AG20443 (cell line): ENCODE measurements at regions not wholly inside any gene's neighbourhood (a gene's known extent, or its start where the extent isn't known, plus 50 kb on each side); places are given as distances from the start of the nearest gene placed in this dataset.

Source experiments
- DNase-seq: peaks from one replicate; pipeline ENCODE4 v3.0.0; 2012; ENCODE audit warnings: low spot score, mixed read lengths

DNA sequence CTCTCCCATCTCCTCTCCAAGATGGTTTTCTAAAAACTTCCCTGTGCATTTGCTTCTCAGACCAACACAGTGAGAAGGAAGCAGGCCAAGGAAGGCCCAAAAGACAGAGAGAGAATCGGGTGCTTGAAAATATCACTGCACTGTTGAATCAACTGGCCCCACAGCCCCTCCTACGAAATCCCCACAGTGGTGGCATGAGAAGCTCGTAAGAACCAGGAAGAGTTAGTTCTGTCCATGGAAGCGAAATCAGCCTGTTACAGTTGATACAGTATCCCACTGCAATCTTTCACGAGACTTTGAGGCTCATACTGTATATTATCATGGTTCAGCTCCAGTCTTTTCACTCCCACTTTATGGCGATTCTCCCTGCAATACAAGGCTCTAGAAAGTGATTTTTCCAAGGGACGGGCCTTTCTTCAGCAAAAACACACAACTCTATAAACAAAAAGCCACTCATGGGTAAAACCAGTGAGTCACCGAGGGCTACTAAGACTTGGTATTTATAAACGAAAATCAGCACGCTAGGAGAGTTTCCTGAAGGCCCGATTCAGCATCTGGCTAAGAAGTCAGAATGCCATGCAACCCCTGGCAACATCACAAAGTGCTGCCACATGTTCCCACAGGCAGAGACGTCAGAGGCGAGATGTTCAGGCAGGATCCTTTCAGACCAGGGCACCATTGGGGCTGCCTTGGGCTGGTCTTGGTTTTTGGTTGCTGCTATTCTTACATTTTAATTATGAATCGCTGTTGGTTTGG, 185.7 kb downstream of the IRX5 start:
- peak; percentile 92 for DNase-seq

DNA sequence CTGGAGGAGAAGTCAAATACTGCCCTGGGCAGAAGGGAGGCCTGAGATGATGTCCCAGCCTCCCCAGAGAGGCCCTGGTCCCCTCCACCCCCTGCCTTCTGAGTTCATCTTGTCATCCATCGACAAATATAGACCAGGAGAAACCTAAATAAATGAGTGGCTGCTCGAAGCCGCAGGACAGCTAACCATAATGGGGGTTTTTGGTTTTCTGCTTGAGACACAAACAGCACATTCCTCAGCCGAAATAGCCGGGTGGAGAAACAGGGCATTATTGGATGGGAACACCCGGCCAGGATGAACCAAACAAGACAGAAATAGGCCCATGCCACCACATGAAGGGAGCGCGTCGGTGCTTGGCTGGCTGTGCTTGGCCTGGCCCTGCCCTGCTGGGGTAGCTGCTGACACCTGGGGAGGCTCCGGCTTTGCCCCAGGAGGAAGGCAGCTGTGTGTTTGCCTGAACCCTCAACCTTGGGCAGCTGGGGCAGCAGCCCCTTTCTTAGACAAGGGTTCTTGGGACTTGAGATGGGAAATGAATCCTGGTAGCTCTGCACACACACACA, 188.1 kb downstream of the IRX5 start:
- no peak for DNase-seq

DNA sequence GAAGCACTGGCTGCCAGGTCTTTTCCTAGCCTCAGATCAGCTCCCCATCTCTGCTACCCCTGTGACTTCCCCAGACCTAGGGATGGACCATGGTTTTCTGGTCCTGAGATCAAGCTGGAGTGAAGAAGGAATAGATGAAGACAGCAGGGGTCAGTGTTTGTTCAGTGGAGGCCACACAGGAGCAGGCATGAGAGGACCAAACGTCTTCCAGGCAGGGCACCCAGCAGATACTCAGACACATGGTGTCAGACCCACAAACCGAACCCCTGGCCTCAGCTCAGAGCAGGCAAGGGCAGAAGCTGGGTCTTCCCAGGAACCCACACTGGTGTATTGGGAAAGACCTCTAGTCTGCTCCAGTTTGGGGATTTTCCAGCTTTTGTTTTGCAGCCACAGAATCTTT, 189.7 kb downstream of the IRX5 start:
- DNase-seq = peak; percentile 48

DNA sequence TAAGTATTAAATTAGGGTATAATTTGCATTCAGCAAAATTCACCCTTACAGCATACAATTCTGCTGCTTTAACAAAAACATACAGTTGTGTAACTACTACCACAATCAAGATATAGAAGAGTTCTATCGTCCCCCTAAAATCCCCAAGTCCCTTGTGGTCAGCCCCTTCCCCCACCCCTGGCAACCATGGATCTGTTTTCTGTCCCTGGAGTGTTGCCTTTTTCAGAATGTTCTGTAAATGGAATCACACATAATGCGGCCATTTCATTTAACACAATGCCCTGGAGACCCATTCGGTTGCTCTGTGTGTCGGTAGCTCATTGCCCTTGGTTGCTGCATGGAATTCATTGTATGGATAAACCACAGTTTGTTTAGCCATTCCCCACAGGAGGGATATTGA, 190.2 kb downstream of the IRX5 start:
- no peak for DNase-seq

DNA sequence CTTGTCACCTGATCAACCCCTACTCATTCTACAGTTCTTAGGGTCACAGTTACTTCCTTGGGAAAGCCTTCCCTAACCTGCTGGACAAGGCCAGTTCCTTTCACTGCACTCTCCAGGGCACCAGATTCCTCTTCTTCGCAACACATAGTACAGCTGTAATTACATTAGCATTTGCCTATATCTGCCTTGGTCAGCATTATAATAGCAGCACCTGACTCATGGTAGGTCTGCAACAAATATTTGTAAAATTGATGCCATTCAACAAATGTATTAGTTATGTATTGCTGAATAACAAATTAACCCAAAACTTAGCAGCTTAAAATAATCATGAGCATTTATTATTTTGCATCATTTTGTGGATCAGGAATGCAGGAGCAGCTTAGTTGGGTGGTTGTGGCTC, 193.0 kb downstream of the IRX5 start:
- DNase-seq = no peak

DNA sequence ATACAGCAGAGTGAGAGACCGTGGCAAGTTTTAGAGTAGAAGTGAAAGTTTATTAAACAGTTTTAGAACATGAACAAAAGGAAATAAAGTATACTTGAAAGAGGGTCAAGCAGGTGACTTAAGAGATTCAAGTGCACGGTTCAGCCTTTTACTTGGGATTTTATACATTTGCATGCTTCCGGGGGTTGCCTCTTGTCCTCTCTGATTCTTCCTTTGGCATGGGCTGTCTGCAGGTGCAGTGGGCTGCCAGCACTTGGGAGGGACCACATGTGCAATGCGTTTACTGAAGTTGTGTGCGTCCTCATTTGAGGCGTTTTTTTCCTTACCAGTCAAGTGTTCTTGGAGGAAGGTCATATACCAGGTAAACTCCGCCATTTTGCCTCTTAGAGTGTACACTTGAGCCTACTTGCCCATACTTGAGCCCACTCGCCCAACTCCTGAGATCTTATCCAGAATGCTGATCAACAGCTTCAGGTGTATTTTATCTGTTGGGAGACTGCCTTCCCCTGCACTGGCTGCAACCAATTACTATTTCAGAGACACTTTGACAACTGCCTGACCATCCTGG, 195.2 kb downstream of the IRX5 start:
- no peak for DNase-seq

DNA sequence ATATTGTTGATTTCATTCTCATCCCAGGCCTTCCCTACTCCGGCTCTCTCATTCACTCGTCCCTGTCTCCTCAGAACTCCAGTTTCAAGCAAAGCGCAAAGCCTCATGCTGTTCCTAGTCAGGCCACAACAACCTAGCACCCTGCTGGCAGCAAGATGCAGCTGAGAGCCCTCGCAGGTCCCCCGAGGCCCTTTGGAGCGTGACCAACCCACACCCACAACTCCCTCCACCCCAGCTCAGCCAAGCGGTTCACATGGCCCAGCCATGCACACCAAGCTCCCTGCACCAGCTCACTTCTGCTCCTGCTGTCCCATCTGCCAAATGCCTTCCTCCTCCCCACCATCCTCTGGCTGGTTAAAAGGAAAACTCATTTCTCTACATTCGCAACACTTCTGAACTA, 195.8 kb downstream of the IRX5 start:
- no peak for DNase-seq

DNA sequence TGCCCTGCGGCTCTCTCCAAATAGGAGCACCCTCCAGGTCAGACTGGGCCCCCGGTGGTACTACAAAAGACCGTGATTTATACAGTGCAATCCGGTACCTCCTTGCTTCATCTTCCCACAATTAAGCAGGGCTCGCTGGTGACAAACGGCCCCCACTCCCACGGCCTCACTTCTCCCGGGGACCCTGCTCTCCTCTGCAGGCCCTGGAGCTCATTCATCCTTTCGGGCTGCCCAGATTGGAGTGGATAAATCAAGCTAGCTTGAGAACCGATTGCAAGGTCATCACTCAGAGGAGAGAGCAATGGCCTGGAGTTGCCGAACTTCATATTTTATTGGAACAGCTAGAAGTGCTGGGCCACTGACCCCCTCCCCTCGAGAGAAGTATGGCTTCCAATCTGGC, 193.5 kb upstream of the IRX6 start:
- no peak for DNase-seq

DNA sequence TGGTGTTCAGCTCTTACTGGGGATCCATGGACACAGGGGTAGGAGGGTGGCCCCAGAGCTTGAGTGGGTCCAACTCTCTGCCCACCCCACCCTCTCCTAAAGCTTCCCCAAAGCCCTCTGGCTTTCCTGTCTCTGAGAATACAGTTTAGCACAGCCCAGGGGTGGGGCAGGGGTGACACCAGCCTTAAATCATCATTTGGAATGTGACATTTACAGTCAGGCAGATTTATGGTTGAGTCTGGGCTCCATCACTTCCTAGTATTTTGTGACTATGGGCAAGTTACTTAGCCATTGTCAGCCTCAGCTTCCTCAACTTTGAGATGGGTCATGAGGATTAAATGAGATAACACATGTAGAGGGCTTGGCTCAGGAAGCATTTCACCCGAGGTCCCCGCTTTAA, 193.1 kb upstream of the IRX6 start:
- DNase-seq = no peak

DNA sequence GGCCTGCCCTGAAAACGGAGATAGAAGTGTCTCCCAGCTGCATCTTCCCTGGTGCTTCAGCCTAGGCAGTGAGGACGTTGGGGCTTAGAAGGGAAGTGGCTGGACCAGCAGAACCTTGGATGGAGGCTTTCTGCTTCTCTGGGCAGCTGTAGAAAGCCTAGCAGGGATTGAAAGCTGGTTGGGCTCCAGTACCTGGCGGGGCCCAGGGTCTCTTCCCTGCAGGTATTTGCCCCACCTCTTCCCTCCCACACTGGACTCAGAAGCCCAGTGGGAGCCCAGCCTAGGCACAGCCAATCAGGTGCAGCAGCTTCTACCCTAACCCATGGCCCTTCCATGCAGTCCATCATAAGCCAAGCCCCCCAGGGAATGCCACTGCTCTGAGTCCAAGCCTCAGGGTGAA, 190.3 kb upstream of the IRX6 start:
- DNase-seq = no peak

DNA sequence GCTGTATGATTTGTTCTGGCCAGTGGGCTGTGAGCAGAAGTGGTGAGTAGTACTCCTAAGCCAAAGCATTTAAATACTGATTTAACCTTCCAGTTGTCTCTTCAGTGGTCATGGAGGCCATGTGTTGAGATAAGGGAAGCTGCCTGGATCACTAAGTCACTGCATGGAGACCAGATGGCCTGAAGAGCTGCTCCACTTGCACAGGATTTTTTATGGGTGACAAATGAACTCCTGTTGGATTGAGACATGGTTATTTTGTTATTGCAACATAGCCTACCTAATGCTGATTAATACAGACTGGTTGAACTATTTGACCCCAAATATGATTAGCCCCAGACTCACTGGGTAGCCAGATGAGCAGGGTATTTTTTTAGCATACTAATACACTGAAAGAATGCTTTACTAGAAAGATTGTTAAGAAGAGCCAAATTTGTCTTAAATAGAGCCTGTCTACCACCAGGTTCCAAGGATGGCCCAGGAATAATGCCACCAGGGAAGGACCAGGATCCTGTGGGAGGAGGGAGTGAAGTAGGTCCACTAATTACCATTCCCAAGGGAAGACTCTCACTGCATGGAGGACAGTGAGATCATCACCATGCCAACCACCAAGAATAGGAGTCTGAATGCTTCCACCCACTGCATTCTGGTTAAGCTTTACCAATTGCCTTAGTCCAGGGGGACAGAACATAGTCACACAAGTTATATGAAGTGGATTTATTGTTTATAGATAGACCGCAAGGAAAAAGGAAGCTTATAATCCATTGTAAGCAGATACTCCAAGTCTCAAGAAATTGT, 187.4 kb upstream of the IRX6 start:
- no peak for DNase-seq

DNA sequence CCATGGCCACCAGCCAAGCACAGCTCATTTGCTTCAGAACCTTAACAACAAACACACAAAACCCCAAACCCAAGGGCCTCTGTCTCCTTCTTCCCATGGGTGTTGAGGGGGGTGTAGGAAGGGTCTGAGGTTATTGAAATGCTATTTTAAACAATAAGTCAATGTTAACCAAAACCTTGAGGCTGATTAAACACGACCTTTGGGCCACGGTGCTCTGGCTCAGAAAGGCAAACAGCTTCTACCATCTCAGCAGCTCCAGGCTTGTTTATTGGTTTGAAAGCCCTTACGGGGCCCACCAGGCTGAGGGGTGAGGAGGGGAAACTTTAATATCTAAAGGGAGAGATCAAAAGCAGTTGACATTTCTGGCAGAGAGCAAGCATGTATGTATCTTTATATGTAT, 185.7 kb upstream of the IRX6 start:
- no peak for DNase-seq

DNA sequence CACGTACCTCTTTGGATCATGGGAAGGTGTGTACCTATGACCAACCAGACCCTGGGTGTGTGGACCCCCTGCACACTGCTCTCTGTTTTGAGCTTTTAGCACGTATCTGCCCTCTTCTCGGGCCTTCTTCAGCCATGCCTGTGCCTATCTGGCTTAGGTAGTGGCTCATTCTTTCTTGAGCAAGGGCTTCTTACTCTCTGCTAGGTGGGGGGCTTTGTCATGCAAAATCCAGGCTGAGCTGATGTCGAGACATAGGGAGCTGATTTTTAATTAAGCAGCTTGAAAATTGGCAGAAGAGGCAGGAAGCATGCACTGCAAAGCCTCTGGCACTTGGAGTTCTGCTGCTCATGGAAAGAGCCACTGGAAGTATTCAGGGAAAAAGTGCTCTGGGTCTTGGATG, 181.6 kb upstream of the IRX6 start:
- no peak for DNase-seq

DNA sequence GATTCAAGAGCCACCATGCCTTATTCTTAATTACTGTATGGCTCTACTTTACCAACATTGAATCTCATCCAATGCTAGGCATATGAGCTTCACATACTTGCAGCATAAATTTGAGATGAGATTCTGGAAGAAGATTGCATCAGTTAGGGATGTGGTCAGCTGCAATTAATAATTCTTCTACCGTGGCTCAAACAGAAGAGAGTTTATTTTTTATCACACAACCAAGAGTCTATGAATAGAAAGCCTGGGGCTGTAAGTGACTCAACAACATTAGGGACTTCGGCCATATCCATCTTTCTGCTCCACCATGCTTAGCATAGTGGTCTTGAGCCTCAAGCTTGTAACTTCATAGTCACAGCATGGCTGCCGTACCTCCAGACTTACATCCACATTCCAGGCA, 179.4 kb upstream of the IRX6 start:
- DNase-seq = no peak

DNA sequence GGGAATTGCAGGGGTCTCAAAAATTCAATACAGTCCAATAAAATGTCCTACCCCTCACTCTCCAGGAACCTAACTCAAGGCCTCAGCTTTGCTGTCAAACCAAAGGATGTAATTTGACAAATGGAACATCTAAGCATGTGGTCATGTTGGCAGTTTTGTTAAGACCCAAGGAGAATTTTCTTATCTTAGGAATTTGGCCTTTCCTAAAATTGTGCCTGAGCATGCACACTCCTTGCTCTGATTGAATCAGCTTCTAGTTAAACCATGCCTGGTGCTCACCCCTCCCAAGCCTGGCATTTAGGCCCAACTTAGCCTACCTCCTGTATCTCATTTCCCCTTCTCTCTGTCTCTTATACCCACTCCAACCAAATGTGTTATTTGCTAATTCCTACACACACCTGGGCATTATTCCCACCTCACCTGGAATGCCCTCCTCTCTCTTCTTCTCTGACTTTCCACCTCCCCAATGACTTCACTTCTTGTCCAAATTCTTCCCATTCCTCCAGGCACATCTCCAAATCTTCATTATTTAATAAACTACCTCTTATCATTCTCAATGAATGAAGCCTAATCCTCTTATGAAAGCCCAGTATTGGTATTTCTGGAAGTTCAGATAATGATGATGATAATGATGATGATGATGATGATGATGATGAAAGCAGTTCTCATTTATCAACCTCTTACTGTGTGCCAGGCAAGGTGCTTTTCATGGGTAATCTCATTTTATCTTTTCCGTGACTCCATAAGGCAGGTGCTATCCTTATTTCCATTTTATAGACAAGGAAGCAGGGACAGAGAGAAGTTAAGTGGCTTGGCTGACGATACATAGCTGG, 178.0 kb upstream of the IRX6 start:
- no peak for DNase-seq

DNA sequence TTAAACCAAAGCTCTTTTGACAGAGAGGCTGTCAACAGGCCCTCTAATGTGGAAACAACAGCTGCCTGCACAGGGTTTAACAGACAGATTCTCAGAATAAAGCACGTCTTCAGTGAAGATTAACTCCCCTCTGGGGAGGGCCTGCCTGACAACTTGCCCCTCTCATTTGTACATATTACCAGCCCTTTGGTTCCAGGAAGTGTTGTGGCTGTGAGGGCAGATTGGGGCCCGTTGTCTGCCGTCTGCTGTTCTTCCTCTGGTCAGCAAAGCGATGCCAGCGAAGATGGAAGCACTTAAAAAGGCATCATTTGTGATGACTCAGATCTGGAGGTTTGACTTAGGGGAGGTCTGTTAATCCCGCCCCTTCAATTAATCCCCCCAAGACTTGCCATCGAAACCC, 177.0 kb upstream of the IRX6 start:
- DNase-seq = peak; percentile 21

DNA sequence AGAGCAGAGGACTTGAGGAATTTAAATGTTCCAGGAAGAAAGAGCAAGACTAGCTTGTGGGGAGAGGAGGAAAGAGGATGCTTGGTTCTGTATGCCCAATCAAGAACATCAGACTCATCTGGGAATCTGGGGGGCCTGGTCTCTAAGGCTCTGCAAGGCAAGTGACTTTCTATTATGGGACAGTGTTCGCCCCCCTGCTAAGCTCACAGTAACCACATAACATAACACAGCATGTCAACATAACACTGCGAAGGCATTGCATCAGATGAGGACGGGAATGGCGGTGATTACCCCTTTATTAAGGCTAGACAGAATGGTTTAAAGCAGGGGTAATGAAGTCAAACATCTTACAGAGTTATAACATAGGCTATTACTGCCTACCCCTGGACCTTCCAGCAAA, 176.6 kb upstream of the IRX6 start:
- no peak for DNase-seq

DNA sequence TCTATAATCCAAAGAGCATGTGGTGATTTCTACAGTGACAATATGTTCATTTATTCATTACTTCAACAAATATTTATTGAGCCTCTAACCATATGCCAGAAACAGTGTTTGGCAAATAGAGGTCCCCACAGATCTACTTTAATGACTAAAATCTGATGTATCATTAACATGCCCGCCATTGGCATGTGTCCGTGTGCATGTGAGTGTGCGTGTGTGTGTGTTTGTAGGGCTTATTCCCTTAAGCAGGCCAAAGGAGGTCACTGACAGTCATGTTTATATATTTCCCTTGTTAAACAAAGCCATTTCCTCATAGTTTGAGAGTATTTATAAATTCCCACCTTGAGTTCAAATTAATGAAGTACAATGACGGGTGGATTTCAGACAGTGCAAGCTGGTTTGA, 174.4 kb upstream of the IRX6 start:
- no peak for DNase-seq

DNA sequence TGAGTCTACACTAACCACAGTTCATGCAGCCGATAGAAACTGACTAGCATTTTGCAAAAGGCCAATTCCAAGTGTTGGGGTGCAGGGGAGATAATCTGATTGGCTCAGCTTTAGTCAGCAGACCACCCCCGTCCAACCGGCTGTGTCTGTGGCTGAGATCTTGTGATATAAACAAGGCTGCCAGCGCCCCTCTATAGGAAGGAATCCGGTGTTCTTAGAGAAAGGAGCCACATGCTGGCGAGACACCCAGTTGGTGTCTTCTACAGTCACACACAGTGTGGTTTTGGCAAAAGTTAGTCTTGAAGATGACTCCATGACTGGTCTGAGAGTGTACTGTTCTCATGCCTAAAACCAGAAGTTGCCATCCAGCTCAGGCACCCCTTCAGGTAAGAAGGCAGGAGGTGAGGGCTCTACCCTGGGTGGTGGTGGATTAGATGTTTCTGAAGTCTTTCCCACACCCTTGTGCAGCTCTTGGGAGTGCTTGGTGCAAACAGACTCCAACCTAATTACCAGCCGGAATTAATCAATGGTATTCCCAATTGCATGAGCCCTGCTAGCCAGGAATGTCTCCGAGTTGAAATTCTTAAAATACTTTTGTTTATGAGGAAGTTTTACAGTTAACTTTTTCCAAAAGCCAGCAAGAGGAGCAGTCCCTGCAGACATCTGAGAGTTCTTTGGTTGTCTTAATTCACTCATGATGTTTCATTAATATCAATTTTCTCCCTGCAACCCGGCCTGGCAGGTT, 172.3 kb upstream of the IRX6 start:
- DNase-seq = peak; percentile 28

DNA sequence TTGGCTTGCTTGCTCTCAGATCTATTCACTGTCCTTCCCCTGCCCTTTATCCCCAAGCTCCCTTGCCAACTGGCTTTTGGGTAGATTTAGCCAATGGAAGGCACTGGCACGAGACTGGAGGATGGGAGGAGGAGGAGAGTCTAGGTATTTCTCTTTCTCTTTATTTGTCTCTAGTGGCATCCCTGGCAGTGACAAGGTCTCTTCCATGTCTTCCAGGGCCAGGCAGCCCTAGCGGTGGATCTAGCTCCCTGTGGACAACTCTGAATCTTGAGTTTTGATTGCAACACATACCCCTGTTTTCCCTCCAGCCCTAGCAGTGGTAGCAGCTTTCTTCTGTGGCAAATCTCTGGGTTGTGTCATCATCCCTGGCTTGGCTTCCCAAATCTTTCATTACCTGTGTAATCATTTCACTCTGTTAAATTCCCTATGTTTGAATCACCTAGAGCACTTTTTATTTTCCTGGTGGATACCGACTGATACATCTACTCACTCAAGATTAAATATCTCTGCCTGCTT, 171.1 kb upstream of the IRX6 start:
- DNase-seq = peak; percentile 23

DNA sequence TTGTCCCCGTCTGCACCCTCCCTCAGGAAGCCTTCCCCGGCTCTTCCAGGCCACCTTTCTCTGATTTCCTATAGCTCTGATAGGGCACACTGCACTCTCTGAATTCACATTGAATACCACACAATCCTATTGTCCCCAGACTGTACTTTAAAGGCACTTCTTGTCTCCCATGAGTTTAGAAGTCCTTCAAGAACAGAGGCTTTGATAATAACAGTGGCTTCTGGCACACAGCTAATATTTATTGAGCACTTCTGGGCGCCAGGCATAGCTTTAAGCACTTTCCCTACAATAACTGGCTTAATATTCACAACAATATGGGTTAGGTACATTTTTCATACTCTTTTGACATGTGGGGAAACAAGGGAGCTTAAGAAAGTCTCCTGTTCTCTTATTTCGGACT, 169.7 kb upstream of the IRX6 start:
- no peak for DNase-seq
